GM12878 (cell line): ENCODE measurements at regions not wholly inside any gene's neighbourhood (a gene's known extent, or its start where the extent isn't known, plus 50 kb on each side); places are given as distances from the start of the nearest gene placed in this dataset.

Experiments
- ATAC-seq: fragments of 200-7000 bp; cut with Tn5 transposase; 3 replicates; pipeline ENCODE4 v1.9.1; 2020; ENCODE audit warnings: mild to moderate bottlenecking, moderate library complexity
- BruUV-seq: library from RNA; stranded (reverse); fragments of 400-500 nt; replicated peaks from 2 replicates; lab custom pipeline; 2021; lab: Mats Ljungman, UMichigan
- CTCF ChIA-PET: fragments of 300-600 bp; sonication (Branson Sonifier 250); formaldehyde crosslinking; extraction: SDS; loops from one replicate; lab custom pipeline; 2021; ENCODE audit warnings: inconsistent platforms; lab: Yijun Ruan, JAX
- POLR2A ChIA-PET: fragments of 350-600 bp; formaldehyde crosslinking; extraction: SDS; loops from one replicate; lab custom pipeline; 2021; ENCODE audit warnings: inconsistent platforms; lab: Charles Lee
- RAD21 ChIA-PET: fragments of 300-600 bp; sonication (Branson Sonifier 250); formaldehyde crosslinking; loops from one replicate; lab custom pipeline; 2023; ENCODE audit warnings: antibody characterized with exemption; ENCODE audit not compliant: unreplicated experiment; lab: Charles Lee
- SMC1A ChIA-PET: fragments of 300-600 bp; sonication (Branson Sonifier 250); formaldehyde crosslinking; loops from one replicate; lab custom pipeline; 2023; ENCODE audit not compliant: unreplicated experiment, uncharacterized antibody; lab: Charles Lee
- DNase-seq: peaks from one replicate; pipeline ENCODE4 v3.0.0-alpha.2; 2011; ENCODE audit warnings: low read depth, low spot score
- FAIRE-seq: peaks from 3 replicates; lab custom pipeline; 2011; peaks lifted over from hg19 to GRCh38; lab: Jason Lieb, UNC
- H2AFZ ChIP-seq: 2 replicates; pipeline ENCODE4 v1.6.0; 2011; ENCODE audit warnings: low read depth, low read length, control low read depth; ENCODE audit not compliant: control insufficient read depth
- H3K27ac ChIP-seq: 2 replicates; pipeline ENCODE4 v1.5.1; 2011; ENCODE audit warnings: control low read depth; ENCODE audit not compliant: control insufficient read depth, insufficient read depth
- H3K27me3 ChIP-seq, 2 experiments: replicated peaks in 1 of 2; 2 replicates each; pipeline versions ENCODE4 v1.6.0 to v1.6.1; 2011; ENCODE audit warnings: low read length in 1 of 2; ENCODE audit not compliant: control insufficient read depth in 2 of 2, insufficient read depth in 2 of 2
- H3K36me3 ChIP-seq, 2 experiments: 2 replicates each; pipeline ENCODE4 v1.5.1; 2011; ENCODE audit warnings: low read length in 1 of 2; ENCODE audit not compliant: control insufficient read depth in 2 of 2, insufficient read depth in 2 of 2
- H3K4me1 ChIP-seq: 2 replicates; pipeline ENCODE4 v1.6.1; 2011; ENCODE audit warnings: mild to moderate bottlenecking, low read length, moderate library complexity, mixed read lengths; ENCODE audit not compliant: control insufficient read depth, insufficient read depth
- H3K4me2 ChIP-seq: 2 replicates; pipeline ENCODE4 v1.6.0; 2011; ENCODE audit warnings: control low read depth; ENCODE audit not compliant: control insufficient read depth, insufficient read depth
- H3K4me3 ChIP-seq: fragments of 200-600 bp; sonication (generic); 2 replicates; pipeline ENCODE4 v1.5.1; 2016
- H3K79me2 ChIP-seq: 2 replicates; pipeline ENCODE4 v1.6.0; 2011; ENCODE audit warnings: low read length; ENCODE audit not compliant: control insufficient read depth, insufficient read depth
- H3K9ac ChIP-seq: 2 replicates; pipeline ENCODE4 v1.8.0; 2011; ENCODE audit warnings: low read length, control low read depth, mixed read lengths; ENCODE audit not compliant: control insufficient read depth, insufficient read depth
- H3K9me3 ChIP-seq: replicated peaks from 3 replicates; pipeline ENCODE4 v1.5.1; 2011; ENCODE audit warnings: mild to moderate bottlenecking, low read length; ENCODE audit not compliant: control insufficient read depth, insufficient read depth
- H4K20me1 ChIP-seq: 2 replicates; pipeline ENCODE4 v1.6.0; 2011; ENCODE audit not compliant: control insufficient read depth, insufficient read depth
- BACH1 ChIP-seq: fragments of 450-650 bp; IDR thresholded peaks from 2 replicates; pipeline ENCODE4 v1.6.1; 2017; ENCODE audit warnings: mild to moderate bottlenecking, borderline replicate concordance
- GATAD2B ChIP-seq: fragments of 450-650 bp; conservative IDR thresholded peaks from 2 replicates; pipeline ENCODE4 v1.6.1; 2017; ENCODE audit warnings: low read depth, mild to moderate bottlenecking, moderate library complexity
- HDGF ChIP-seq: fragments of 450-650 bp; IDR thresholded peaks from 2 replicates; pipeline ENCODE4 v1.6.1; 2016; ENCODE audit warnings: antibody characterized with exemption
- MAX ChIP-seq: IDR thresholded peaks from 2 replicates; pipeline ENCODE4 v1.6.1; 2012; ENCODE audit warnings: low read depth, low read length, improper control_type of control experiment
- NFIC ChIP-seq: IDR thresholded peaks from 2 replicates; pipeline ENCODE4 v1.6.1; 2012; ENCODE audit warnings: low read depth, mild to moderate bottlenecking, inconsistent platforms, low read length, moderate library complexity
- NFYA ChIP-seq: IDR thresholded peaks from 2 replicates; pipeline ENCODE4 v1.6.1; 2011; ENCODE audit warnings: low read depth, mild to moderate bottlenecking, low read length, improper control_type of control experiment, borderline replicate concordance
- PBX3 ChIP-seq: IDR thresholded peaks from 2 replicates; pipeline ENCODE4 v1.6.1; 2011; ENCODE audit warnings: mild to moderate bottlenecking, low read depth, low read length, moderate library complexity; ENCODE audit not compliant: insufficient replicate concordance
- POU2F2 ChIP-seq: IDR thresholded peaks from 3 replicates; pipeline ENCODE4 v1.6.1; 2011; ENCODE audit warnings: low read depth, mild to moderate bottlenecking, low read length, borderline replicate concordance
- RB1 ChIP-seq: fragments of 450-650 bp; formaldehyde crosslinking; IDR thresholded peaks from 2 replicates; pipeline ENCODE4 v1.6.1; 2017; ENCODE audit warnings: mild to moderate bottlenecking, borderline replicate concordance
- SPI1 ChIP-seq: IDR thresholded peaks from 2 replicates; pipeline ENCODE4 v1.6.1; 2011; ENCODE audit warnings: low read depth, mild to moderate bottlenecking, low read length, moderate library complexity, borderline replicate concordance; ENCODE audit not compliant: insufficient read depth
- SREBF1 ChIP-seq: IDR thresholded peaks from 2 replicates; pipeline ENCODE4 v1.6.1; 2012; ENCODE audit warnings: mild to moderate bottlenecking, low read length
- STAT3 ChIP-seq: IDR thresholded peaks from 2 replicates; pipeline ENCODE4 v1.6.1; 2011; ENCODE audit warnings: low read depth, low read length, improper control_type of control experiment
- TCF12 ChIP-seq: IDR thresholded peaks from 2 replicates; pipeline ENCODE4 v1.6.1; 2011; ENCODE audit warnings: low read depth, mild to moderate bottlenecking, low read length
- ZSCAN29 ChIP-seq: fragments of 450-650 bp; IDR thresholded peaks from 2 replicates; pipeline ENCODE4 v1.6.1; 2017; ENCODE audit warnings: mild to moderate bottlenecking, moderate library complexity
- WGBS: methylation state at CpG from one replicate; pipeline ENCODE4 v1.1.6; 2016; ENCODE audit warnings: low lambda C conversion rate; ENCODE audit not compliant: insufficient replicate concordance, insufficient coverage; ENCODE audit errors: missing lambda C conversion rate; 5-methylcytosine and 5-hydroxymethylcytosine counted together
- in situ Hi-C: fragments of 300-500 bp; cut with MboI; formaldehyde crosslinking; loops from 9 replicates; pipeline ENCODE4 v1.14.3; 2018; ENCODE audit warnings: mixed read lengths
- intact Hi-C: fragments of 100-400 bp; cut with micrococcal nuclease; formaldehyde crosslinking; loops from one replicate; pipeline ENCODE4 v1.14.2; 2022; ENCODE audit not compliant: unreplicated experiment

- SMC1A ChIA-PET = no interaction called here
- 54% methylated on average over 16 of the region's 16 CpGs for WGBS
- CTCF ChIA-PET = no interaction called here
These were observed 88.0 kb upstream of the F3 start for GRCh38 chr1:94629259-94630181.

More at GRCh38 chr1:94629259-94630181, 88.0 kb upstream of the F3 start:
- POLR2A ChIA-PET = no interaction called here
- Histone ChIP-seq H4K20me1 (no peaks in the 10 kb centered on the region), H3K4me3 (no peak overlapping the region), H3K4me1 (no peaks in the 10 kb centered on the region), H3K27ac (no peak overlapping the region), H3K79me2 (no peaks in the 10 kb centered on the region), H3K4me2 (no peak overlapping the region), H3K36me3 (no peaks in the 10 kb centered on the region), H3K27me3 (no peaks in the 10 kb centered on the region), H2AFZ (no peak overlapping the region), H3K9ac (no peak overlapping the region), H3K9me3 (no peaks in the 10 kb centered on the region)
- DNase-seq (no peak), ATAC-seq (no peak), FAIRE-seq (no peak)
- RAD21 ChIA-PET = no interaction called here
- no peak for TF ChIP-seq GATAD2B
- TF ChIP-seq SREBF1 = no peak
- no peak for TF ChIP-seq PBX3
- TF ChIP-seq RB1 = no peak
- no peak for TF ChIP-seq ZSCAN29
- TF ChIP-seq NFIC = no peak
- no peak for TF ChIP-seq MAX
- TF ChIP-seq POU2F2 = no peak
- no peak for TF ChIP-seq TCF12
- TF ChIP-seq BACH1 = no peak
- no peak for TF ChIP-seq SPI1
- no peak for TF ChIP-seq STAT3
- TF ChIP-seq HDGF = no peak
- TF ChIP-seq NFYA = no peak
- intact Hi-C loops = no loop called here
- BruUV-seq = no TSS peak
- in situ Hi-C loops = no loop called here
